Right lobe of liver (tissue), 6 donors: ENCODE measurements at regions not wholly inside any gene's neighbourhood (a gene's known extent, or its start where the extent isn't known, plus 50 kb on each side); places are given as distances from the start of the nearest gene placed in this dataset.

Source experiments
- ATAC-seq, 4 donors: fragments of 200-7000 bp; cut with Tn5 transposase; one replicate each; pipeline ENCODE4 v1.9.1; 2020; ENCODE audit warnings: mild to moderate bottlenecking in 4 of 4, moderate library complexity in 4 of 4
- DNase-seq, 3 donors: peaks; one replicate each; pipeline ENCODE4 v3.0.0-alpha.2; 2020
- H3K27ac ChIP-seq, 3 donors: fragments of 200-600 bp; one replicate each; pipeline ENCODE4 v1.8.0; 2022
- H3K27me3 ChIP-seq, 2 donors: fragments of 200-600 bp; one replicate each; pipeline ENCODE4 v1.8.0; 2022
- H3K36me3 ChIP-seq, 4 donors: fragments of 200-600 bp; sonication (generic) in 1 of 4; one replicate each; pipeline versions ENCODE4 v1.5.1 to v1.8.0; 2017 to 2022; ENCODE audit warnings: control low read depth in 1 of 4
- H3K4me1 ChIP-seq, 4 donors: fragments of 200-600 bp; sonication (generic) in 1 of 4; one replicate each; pipeline versions ENCODE4 v1.5.1 to v1.8.0; 2017 to 2022; ENCODE audit warnings: control low read depth in 1 of 4
- H3K4me3 ChIP-seq, 3 donors: fragments of 200-600 bp; one replicate each; pipeline ENCODE4 v1.8.0; 2022
- H3K9me3 ChIP-seq, 4 donors: fragments of 200-600 bp; sonication (generic) in 1 of 4; one replicate each; pipeline versions ENCODE4 v1.5.1 to v1.8.0; 2017 to 2022; ENCODE audit warnings: control low read depth in 1 of 4
- POLR2A ChIP-seq: fragments of 450-650 bp; IDR thresholded peaks from one replicate; pipeline ENCODE4 v1.6.1; 2017; ENCODE audit warnings: antibody characterized with exemption, mild to moderate bottlenecking
- WGBS: methylation state at CpG from one replicate; pipeline ENCODE4 v1.1.6; 2018; ENCODE audit warnings: low coverage, low lambda C conversion rate; ENCODE audit not compliant: insufficient coverage; ENCODE audit errors: missing lambda C conversion rate; 5-methylcytosine and 5-hydroxymethylcytosine counted together
- intact Hi-C, 2 donors: fragments of 100-400 bp; cut with DNase I; formaldehyde crosslinking; loops; one replicate each; pipeline versions ENCODE4 v1.11.2 to v1.14.1; 2022
- TF ChIP-seq, protein P1 (sequence below), 4 donors: fragments of 200-600 bp in 3 of 4; fragments of 450-650 bp in 1 of 4; IDR thresholded peaks; one replicate each; pipeline versions ENCODE4 v1.5.1 to v1.8.0; 2016 to 2022; ENCODE audit warnings: antibody characterized with exemption in 4 of 4, mild to moderate bottlenecking in 2 of 4
- donor health status: DM: no; HTN: yes; CAD: no.
- donor health status: DM: no; HTN: no; CAD: no.
- donor health status: DM: no; HTN: no; CAD: no.
- donor health status: DM: no; HTN: yes; CAD: no.
- donor health status: DM: no; HTN: yes; CAD: no.

DNA sequence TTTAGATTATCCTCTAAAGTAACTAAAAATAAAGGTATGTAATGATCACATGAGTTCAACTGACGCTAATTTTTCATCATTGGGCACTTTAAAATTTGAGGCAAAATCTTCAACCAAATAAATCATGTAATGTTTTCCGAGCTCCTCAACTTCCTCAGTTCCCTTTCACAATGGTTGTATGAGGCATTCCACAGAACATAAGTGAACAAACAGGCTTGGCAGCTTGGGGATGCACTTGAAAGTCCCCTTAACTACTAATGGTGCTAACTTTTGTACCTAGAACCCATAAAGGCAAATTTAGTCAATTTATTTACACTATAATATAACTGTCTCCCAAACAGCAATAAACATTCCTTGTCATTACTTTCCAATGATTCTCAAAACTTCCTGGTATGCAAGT, 1137.9 kb downstream of the ROBO2 start:
- 69% methylated on average over 2 of the region's 2 CpGs for WGBS
- no peak overlapping the region for H3K27ac ChIP-seq
- H3K36me3 ChIP-seq, result no peaks in the 10 kb centered on the region
- no peaks in the 10 kb centered on the region for H3K27me3 ChIP-seq
- TF ChIP-seq POLR2A, result no peak
- TF ChIP-seq, protein P1, sequence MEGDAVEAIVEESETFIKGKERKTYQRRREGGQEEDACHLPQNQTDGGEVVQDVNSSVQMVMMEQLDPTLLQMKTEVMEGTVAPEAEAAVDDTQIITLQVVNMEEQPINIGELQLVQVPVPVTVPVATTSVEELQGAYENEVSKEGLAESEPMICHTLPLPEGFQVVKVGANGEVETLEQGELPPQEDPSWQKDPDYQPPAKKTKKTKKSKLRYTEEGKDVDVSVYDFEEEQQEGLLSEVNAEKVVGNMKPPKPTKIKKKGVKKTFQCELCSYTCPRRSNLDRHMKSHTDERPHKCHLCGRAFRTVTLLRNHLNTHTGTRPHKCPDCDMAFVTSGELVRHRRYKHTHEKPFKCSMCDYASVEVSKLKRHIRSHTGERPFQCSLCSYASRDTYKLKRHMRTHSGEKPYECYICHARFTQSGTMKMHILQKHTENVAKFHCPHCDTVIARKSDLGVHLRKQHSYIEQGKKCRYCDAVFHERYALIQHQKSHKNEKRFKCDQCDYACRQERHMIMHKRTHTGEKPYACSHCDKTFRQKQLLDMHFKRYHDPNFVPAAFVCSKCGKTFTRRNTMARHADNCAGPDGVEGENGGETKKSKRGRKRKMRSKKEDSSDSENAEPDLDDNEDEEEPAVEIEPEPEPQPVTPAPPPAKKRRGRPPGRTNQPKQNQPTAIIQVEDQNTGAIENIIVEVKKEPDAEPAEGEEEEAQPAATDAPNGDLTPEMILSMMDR (IDR thresholded peaks at IDR 0.05), result no peak
- H3K9me3 ChIP-seq, result no peaks in the 10 kb centered on the region
- H3K4me1 ChIP-seq, result no peaks in the 10 kb centered on the region
- DNase-seq (no peak), ATAC-seq (no peak)
- H3K4me3 ChIP-seq, result no peak overlapping the region
- intact Hi-C loops, result no loop called here

DNA sequence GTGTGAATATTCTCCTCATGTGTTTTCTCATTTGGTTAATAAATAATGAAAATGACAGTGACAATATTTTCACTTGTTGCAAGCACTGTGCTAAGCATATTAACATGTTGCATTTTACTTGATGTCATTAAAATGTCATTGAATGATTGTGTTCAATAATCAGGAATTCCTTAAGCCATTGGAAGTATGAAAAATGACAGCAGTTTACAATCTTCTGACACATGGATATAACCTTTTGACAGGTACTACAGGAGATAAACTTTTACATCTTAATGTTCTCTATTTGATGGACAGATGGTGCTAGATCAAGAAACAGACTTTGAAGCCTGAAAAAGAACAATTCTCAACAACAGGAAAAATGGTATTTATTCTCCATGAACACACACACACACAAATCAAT, 1138.3 kb downstream of the ROBO2 start:
- intact Hi-C loops, result no loop called here
- Histone ChIP-seq H3K4me1 (no peaks in the 10 kb centered on the region), H3K4me3 (no peak overlapping the region), H3K27ac (no peak overlapping the region), H3K9me3 (no peaks in the 10 kb centered on the region), H3K36me3 (no peaks in the 10 kb centered on the region), H3K27me3 (no peaks in the 10 kb centered on the region)
- ATAC-seq (peak in 1 of 4 donors; percentile 38), DNase-seq (no peak)
- TF ChIP-seq, protein P1 (IDR thresholded peaks at IDR 0.05), result no peak
- TF ChIP-seq POLR2A, result no peak

GRCh38 chr3:78178740-78179363, 1139.0 kb downstream of the ROBO2 start:
- Histone ChIP-seq H3K4me3 (no peak overlapping the region), H3K27ac (no peak overlapping the region), H3K27me3 (no peaks in the 10 kb centered on the region), H3K9me3 (no peaks in the 10 kb centered on the region), H3K36me3 (no peaks in the 10 kb centered on the region), H3K4me1 (no peaks in the 10 kb centered on the region)
- peak in 2 of 4 donors; percentile 77 to 78 for ATAC-seq
- intact Hi-C loops, result no loop called here
- DNase-seq, result no peak
- TF ChIP-seq, protein P1 (IDR thresholded peaks at IDR 0.05), result no peak
- TF ChIP-seq POLR2A, result no peak
- 52% methylated on average over 1 of the region's 1 CpG for WGBS

DNA sequence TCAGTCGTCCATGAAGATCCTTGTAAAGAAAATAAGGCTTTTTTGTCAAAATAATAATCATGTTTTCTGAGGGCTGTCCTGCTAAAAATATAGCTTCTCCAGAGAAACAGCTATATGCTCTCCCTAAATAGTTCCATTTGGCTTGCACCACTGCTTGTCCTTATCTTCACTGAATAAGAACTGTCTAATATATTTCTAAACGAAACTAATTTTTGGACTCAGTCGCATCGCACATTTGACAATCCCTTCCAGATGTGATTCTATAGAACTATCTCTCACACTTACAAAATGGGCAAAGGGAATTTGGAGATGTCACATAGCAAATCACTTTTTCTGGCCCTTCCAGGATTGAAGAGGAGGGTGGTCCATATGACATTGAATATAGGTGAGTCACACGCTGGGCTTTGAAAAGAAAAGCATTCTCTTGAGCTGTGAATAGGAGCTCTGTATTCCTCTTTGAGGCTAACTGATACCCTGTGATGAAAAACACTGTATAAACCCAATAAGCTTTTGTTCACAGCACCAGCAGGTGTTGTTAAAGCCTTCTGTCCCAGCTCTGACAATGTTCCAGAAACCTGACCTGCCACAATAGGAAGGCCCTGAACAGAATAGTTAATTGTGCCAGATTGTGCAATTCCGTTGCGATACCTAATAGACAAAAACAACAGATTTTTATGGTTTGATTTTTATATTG, 1144.2 kb downstream of the ROBO2 start:
- TF ChIP-seq, protein P1 (IDR thresholded peaks at IDR 0.05), result no peak
- no peak for TF ChIP-seq POLR2A
- H3K27me3 ChIP-seq, result no peaks in the 10 kb centered on the region
- no peak overlapping the region for H3K27ac ChIP-seq
- H3K9me3 ChIP-seq, result no peaks in the 10 kb centered on the region
- intact Hi-C loops, result no loop called here
- no peak overlapping the region for H3K4me3 ChIP-seq
- no peaks in the 10 kb centered on the region for H3K4me1 ChIP-seq
- no peaks in the 10 kb centered on the region for H3K36me3 ChIP-seq
- ATAC-seq, result no peak
- WGBS, result 72% methylated on average over 7 of the region's 7 CpGs
- DNase-seq, result no peak
